ENCODE measurements at regions not wholly inside any gene's neighbourhood (a gene's known extent, or its start where the extent isn't known, plus 50 kb on each side); places are given as distances from the start of the nearest gene placed in this dataset.

- TF ChIP-seq CTCF (conservative IDR thresholded peaks at IDR 0.05; ENCODE audit: low read depth in 2 of 2) (no peak), EZH2phosphoT487 (IDR thresholded peaks at IDR 0.05; ENCODE audit: unreplicated experiment) (no peak), STAT1 (IDR thresholded peaks at IDR 0.05; ENCODE audit: unreplicated experiment) (no peak), POLR2AphosphoS5 (IDR thresholded peaks at IDR 0.05; ENCODE audit: low read depth) (no peak), ETS1 (IDR thresholded peaks at IDR 0.05) (no peak), EZH2 (IDR thresholded peaks at IDR 0.05; ENCODE audit: low read depth, unreplicated experiment) (no peak)
Observed at GRCh38 chr6:62721408-62721807, 435.4 kb upstream of the KHDRBS2 start.

Measured in GM23338 (cell line).